ENCODE measurements at regions not wholly inside any gene's neighbourhood (a gene's known extent, or its start where the extent isn't known, plus 50 kb on each side); places are given as distances from the start of the nearest gene placed in this dataset.

DNA sequence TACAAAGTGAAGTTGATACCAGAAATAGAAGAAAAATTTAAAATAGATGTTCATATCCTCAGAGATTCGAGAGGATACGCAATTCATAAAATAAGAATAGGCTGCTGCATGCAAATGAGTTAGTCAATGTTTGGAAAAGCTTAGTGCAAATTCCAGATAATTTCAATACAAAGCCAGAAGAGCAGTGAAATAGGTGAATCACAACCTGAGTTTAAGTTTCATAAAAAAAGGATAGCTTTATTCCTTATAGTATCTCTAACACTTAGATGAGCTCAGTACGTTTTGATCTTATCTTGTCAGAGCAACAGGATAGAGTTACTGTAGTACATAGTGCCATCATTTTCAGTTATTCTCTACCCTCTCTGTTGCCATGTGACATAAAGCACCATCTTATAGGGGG lies 653.4 kb upstream of the ZNF608 start:
- TF ChIP-seq, protein P1, sequence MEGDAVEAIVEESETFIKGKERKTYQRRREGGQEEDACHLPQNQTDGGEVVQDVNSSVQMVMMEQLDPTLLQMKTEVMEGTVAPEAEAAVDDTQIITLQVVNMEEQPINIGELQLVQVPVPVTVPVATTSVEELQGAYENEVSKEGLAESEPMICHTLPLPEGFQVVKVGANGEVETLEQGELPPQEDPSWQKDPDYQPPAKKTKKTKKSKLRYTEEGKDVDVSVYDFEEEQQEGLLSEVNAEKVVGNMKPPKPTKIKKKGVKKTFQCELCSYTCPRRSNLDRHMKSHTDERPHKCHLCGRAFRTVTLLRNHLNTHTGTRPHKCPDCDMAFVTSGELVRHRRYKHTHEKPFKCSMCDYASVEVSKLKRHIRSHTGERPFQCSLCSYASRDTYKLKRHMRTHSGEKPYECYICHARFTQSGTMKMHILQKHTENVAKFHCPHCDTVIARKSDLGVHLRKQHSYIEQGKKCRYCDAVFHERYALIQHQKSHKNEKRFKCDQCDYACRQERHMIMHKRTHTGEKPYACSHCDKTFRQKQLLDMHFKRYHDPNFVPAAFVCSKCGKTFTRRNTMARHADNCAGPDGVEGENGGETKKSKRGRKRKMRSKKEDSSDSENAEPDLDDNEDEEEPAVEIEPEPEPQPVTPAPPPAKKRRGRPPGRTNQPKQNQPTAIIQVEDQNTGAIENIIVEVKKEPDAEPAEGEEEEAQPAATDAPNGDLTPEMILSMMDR (IDR thresholded peaks at IDR 0.05): no peak
- TF ChIP-seq POLR2A (IDR thresholded peaks at IDR 0.05): no peak
